ENCODE measurements at regions not wholly inside any gene's neighbourhood (a gene's known extent, or its start where the extent isn't known, plus 50 kb on each side); places are given as distances from the start of the nearest gene placed in this dataset.

DNA sequence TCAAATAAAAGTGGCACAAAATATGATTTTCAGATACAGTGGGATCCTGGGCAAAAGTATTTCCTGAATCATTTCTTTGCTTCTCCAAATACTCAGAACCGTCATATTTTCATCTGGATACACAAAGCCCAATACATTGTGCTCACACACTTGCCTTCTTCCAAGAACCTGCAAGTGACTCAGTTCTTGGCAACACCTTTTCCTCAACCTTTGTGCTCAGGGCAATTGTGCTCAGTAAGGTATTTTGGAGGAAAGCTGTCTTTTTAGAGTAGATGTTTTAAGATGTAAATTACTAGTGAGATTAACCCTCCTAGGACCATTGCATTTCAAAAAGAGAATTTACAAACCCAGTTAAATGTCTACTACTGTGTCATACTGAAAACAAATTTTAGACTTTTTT lies 233.5 kb downstream of the EFNB2 start:
- no peak overlapping the region for H2AK9ac ChIP-seq (replicated peaks; ENCODE audit: low read depth, low read length, poor library complexity)
- H3K23ac ChIP-seq (ENCODE audit: low read depth, low read length), result no peak overlapping the region
- H2BK20ac ChIP-seq (ENCODE audit: low read depth, low read length), result no peak overlapping the region
- no peaks in the 10 kb centered on the region for H3K79me1 ChIP-seq (ENCODE audit: low read depth in 1 of 2, low read length in 2 of 2)
- POLR2A ChIA-PET (ENCODE audit: unreplicated experiment), result no interaction called here
- no TSS peak for BruUV-seq (replicated peaks)
- in situ Hi-C loops (cut with MboI; ENCODE audit: low sequenced_read_pairs), result no loop called here
- H2BK5ac ChIP-seq (ENCODE audit: low read depth, low read length, poor library complexity, severe bottlenecking), result no peak overlapping the region
- no CpG with 5 or more reads among the region's 1 CpG for WGBS, 2 experiments (ENCODE audit: extremely low coverage in 2 of 2, insufficient read length in 1 of 2)
- intact Hi-C loops (cut with micrococcal nuclease), result no loop called here
- H3K18ac ChIP-seq (ENCODE audit: low read depth, low read length), result no peak overlapping the region
- H2AK5ac ChIP-seq (ENCODE audit: low read depth, low read length), result no peak overlapping the region
- ATAC-seq (ENCODE audit: low read depth) (no peak), DNase-seq (no peak)
- no peaks in the 10 kb centered on the region for H3K36me3 ChIP-seq (ENCODE audit: control insufficient read depth, insufficient read depth, low read length)
- H2BK15ac ChIP-seq (ENCODE audit: low read depth, low read length), result no peak overlapping the region
- H4K20me1 ChIP-seq (ENCODE audit: insufficient read depth, low read length), result no peaks in the 10 kb centered on the region
- dilution Hi-C loops (cut with HindIII; ENCODE audit: low sequenced_read_pairs, unreplicated experiment), result no loop called here
- no peak overlapping the region for H4K5ac ChIP-seq (ENCODE audit: low read depth, low read length)
- H3K4ac ChIP-seq (ENCODE audit: low read depth, low read length), result no peak overlapping the region
- H3K4me2 ChIP-seq (ENCODE audit: low read depth, low read length), result no peak overlapping the region
- H3K56ac ChIP-seq (ENCODE audit: extremely low read depth, insufficient read depth, low read length), result no peak overlapping the region
- no peaks in the 10 kb centered on the region for H3K9me3 ChIP-seq (ENCODE audit: control insufficient read depth, insufficient read depth, low read length)
- H4K91ac ChIP-seq (ENCODE audit: insufficient read depth, low read depth, low read length), result no peak overlapping the region
- H3K4me1 ChIP-seq (ENCODE audit: control insufficient read depth, insufficient read depth, low read length), result no peaks in the 10 kb centered on the region
- TF ChIP-seq SMC3 (IDR thresholded peaks at IDR 0.05; ENCODE audit: low read depth, low read length), result no peak
- TF ChIP-seq RAD21 (IDR thresholded peaks at IDR 0.05; ENCODE audit: low read length), result no peak
- TF ChIP-seq MAFK (IDR thresholded peaks at IDR 0.05; ENCODE audit: low read depth, low read length), result no peak
- TF ChIP-seq, protein P1, sequence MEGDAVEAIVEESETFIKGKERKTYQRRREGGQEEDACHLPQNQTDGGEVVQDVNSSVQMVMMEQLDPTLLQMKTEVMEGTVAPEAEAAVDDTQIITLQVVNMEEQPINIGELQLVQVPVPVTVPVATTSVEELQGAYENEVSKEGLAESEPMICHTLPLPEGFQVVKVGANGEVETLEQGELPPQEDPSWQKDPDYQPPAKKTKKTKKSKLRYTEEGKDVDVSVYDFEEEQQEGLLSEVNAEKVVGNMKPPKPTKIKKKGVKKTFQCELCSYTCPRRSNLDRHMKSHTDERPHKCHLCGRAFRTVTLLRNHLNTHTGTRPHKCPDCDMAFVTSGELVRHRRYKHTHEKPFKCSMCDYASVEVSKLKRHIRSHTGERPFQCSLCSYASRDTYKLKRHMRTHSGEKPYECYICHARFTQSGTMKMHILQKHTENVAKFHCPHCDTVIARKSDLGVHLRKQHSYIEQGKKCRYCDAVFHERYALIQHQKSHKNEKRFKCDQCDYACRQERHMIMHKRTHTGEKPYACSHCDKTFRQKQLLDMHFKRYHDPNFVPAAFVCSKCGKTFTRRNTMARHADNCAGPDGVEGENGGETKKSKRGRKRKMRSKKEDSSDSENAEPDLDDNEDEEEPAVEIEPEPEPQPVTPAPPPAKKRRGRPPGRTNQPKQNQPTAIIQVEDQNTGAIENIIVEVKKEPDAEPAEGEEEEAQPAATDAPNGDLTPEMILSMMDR (conservative IDR thresholded peaks at IDR 0.05; ENCODE audit: low read depth, low read length), result no peak
- no peak for TF ChIP-seq MXI1 (IDR thresholded peaks at IDR 0.05; ENCODE audit: borderline replicate concordance, low read depth, low read length)
- TF ChIP-seq RCOR1 (IDR thresholded peaks at IDR 0.05; ENCODE audit: insufficient replicate concordance, low read length), result no peak
- TF ChIP-seq, protein P2, sequence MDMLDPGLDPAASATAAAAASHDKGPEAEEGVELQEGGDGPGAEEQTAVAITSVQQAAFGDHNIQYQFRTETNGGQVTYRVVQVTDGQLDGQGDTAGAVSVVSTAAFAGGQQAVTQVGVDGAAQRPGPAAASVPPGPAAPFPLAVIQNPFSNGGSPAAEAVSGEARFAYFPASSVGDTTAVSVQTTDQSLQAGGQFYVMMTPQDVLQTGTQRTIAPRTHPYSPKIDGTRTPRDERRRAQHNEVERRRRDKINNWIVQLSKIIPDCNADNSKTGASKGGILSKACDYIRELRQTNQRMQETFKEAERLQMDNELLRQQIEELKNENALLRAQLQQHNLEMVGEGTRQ (IDR thresholded peaks at IDR 0.05; ENCODE audit: low read depth, low read length), result no peak
- TF ChIP-seq NFE2L2 (IDR thresholded peaks at IDR 0.05; ENCODE audit: low read depth, low read length), result no peak
- no peak for TF ChIP-seq POLR2A (IDR thresholded peaks at IDR 0.05; ENCODE audit: low read depth, low read length)
- no peak for TF ChIP-seq BHLHE40 (IDR thresholded peaks at IDR 0.05; ENCODE audit: low read depth, low read length)
- no peak for TF ChIP-seq CEBPB (IDR thresholded peaks at IDR 0.05; ENCODE audit: low read depth, low read length)
- no peak for TF ChIP-seq RFX5 (IDR thresholded peaks at IDR 0.05; ENCODE audit: low read depth, low read length)
- H3K9ac ChIP-seq (ENCODE audit: low read depth, low read length), result no peak overlapping the region
- no peaks in the 10 kb centered on the region for H3K9me1 ChIP-seq (ENCODE audit: insufficient read depth, low read length)
- H2AFZ ChIP-seq (replicated peaks; ENCODE audit: low read length, poor library complexity), result no peak overlapping the region
- no peak overlapping the region for H4K8ac ChIP-seq (ENCODE audit: low read depth in 2 of 2, low read length in 2 of 2)
- no peaks in the 10 kb centered on the region for H3K27me3 ChIP-seq (ENCODE audit: control insufficient read depth, insufficient read depth, low read length)
- no peak overlapping the region for H3K4me3 ChIP-seq (ENCODE audit: insufficient read depth, low read depth, low read length)
- H2BK120ac ChIP-seq (ENCODE audit: low read depth, low read length), result no peak overlapping the region
- H3K14ac ChIP-seq (replicated peaks; ENCODE audit: low read depth, low read length), result no peak overlapping the region
- CTCF ChIA-PET, result no interaction called here
- H3K27ac ChIP-seq (ENCODE audit: insufficient read depth, low read length), result no peak overlapping the region

Data from IMR-90 (cell line).